ENCODE measurements at regions not wholly inside any gene's neighbourhood (a gene's known extent, or its start where the extent isn't known, plus 50 kb on each side); places are given as distances from the start of the nearest gene placed in this dataset.
"Not testable (repeated sequence)": the region's sequence is repeated elsewhere in the genome, so short reads cannot be mapped to it uniquely, and the experiment has no call there.

GRCh38 chr9:129416821-129417539 lies 203.9 kb downstream of the C9orf50 start:
- DNase-seq (ENCODE audit: low read depth in 4 of 4, low spot score in 1 of 4): no peak

GRCh38 chr9:129415942-129416651 lies 204.8 kb downstream of the C9orf50 start:
- DNase-seq (ENCODE audit: low read depth in 4 of 4, low spot score in 1 of 4): no peak

- DNase-seq (ENCODE audit: low read depth in 4 of 4, low spot score in 1 of 4): no peak
These were observed 205.6 kb downstream of the C9orf50 start for GRCh38 chr9:129414993-129415941.

GRCh38 chr9:129414377-129414992 lies 206.4 kb downstream of the C9orf50 start:
- peak in 1 of 4 experiments; percentile 12 for DNase-seq (ENCODE audit: low read depth in 4 of 4, low spot score in 1 of 4)

- DNase-seq (ENCODE audit: low read depth in 4 of 4, low spot score in 1 of 4): peak; percentile 98 to 100 (median 99)
These were observed 207.1 kb downstream of the C9orf50 start for GRCh38 chr9:129413537-129414376.

GRCh38 chr9:129412814-129413536 lies 207.9 kb downstream of the C9orf50 start:
- peak in 3 of 4 experiments; percentile 15 to 32 (median 24) for DNase-seq (ENCODE audit: low read depth in 4 of 4, low spot score in 1 of 4)

GRCh38 chr9:129412176-129412813 lies 208.6 kb downstream of the C9orf50 start:
- not testable (repeated sequence) for DNase-seq (ENCODE audit: low read depth in 4 of 4, low spot score in 1 of 4)

- no peak for DNase-seq (ENCODE audit: low read depth in 4 of 4, low spot score in 1 of 4)
These were observed 209.3 kb downstream of the C9orf50 start for GRCh38 chr9:129411501-129412175.

- no peak for DNase-seq (ENCODE audit: low read depth in 4 of 4, low spot score in 1 of 4)
These were observed 210.7 kb downstream of the C9orf50 start for GRCh38 chr9:129410226-129410625.

GRCh38 chr9:129408535-129409215 lies 212.2 kb downstream of the C9orf50 start:
- DNase-seq (ENCODE audit: low read depth in 4 of 4, low spot score in 1 of 4): no peak

- no peak for DNase-seq (ENCODE audit: low read depth in 4 of 4, low spot score in 1 of 4)
These were observed 212.9 kb downstream of the C9orf50 start for GRCh38 chr9:129407905-129408452.

- no peak for DNase-seq (ENCODE audit: low read depth in 4 of 4, low spot score in 1 of 4)
These were observed 214.3 kb downstream of the C9orf50 start for GRCh38 chr9:129406278-129407225.

- DNase-seq (ENCODE audit: low read depth in 4 of 4, low spot score in 1 of 4): no peak
These were observed 215.1 kb downstream of the C9orf50 start for GRCh38 chr9:129405827-129406213.

- no peak for DNase-seq (ENCODE audit: low read depth in 4 of 4, low spot score in 1 of 4)
These were observed 215.6 kb downstream of the C9orf50 start for GRCh38 chr9:129405089-129405826.

- DNase-seq (ENCODE audit: low read depth in 4 of 4, low spot score in 1 of 4): no peak
These were observed 216.3 kb downstream of the C9orf50 start for GRCh38 chr9:129404621-129405020.

Data from stimulated activated CD4-positive, alpha-beta T cell treated with anti-CD3 and anti-CD28 coated beads, Interleukin-1b, Interleukin-23, amount 100 ng/mL, for 24 hours (primary cell).